DOHH2 (cell line): ENCODE measurements at regions not wholly inside any gene's neighbourhood (a gene's known extent, or its start where the extent isn't known, plus 50 kb on each side); places are given as distances from the start of the nearest gene placed in this dataset.

Experiments used
- H3F3A ChIP-seq: fragments of 200-600 bp; sonication (generic), shearing (Covaris generic); 2 replicates; pipeline ENCODE4 v1.6.0; 2016; ENCODE audit warnings: antibody characterized with exemption, mild to moderate bottlenecking; ENCODE audit not compliant: control insufficient read depth, insufficient read depth
- H3K27ac ChIP-seq: fragments of 200-600 bp; sonication (generic); 2 replicates; pipeline ENCODE4 v1.5.1; 2014; ENCODE audit warnings: low read depth, mild to moderate bottlenecking, low read length, moderate library complexity
- H3K27me3 ChIP-seq: fragments of 200-600 bp; sonication (generic); 2 replicates; pipeline ENCODE4 v1.6.1; 2014; ENCODE audit warnings: mild to moderate bottlenecking, low read length, mixed read lengths; ENCODE audit not compliant: control insufficient read depth
- H3K36me3 ChIP-seq: fragments of 200-600 bp; sonication (generic); 2 replicates; pipeline ENCODE4 v1.6.1; 2014; ENCODE audit warnings: mild to moderate bottlenecking, low read length, moderate library complexity, mixed read lengths; ENCODE audit not compliant: control insufficient read depth
- H3K4me1 ChIP-seq: fragments of 200-600 bp; sonication (generic); 2 replicates; pipeline ENCODE4 v1.6.1; 2014; ENCODE audit warnings: mild to moderate bottlenecking, low read length, mixed read lengths; ENCODE audit not compliant: control insufficient read depth
- H3K4me2 ChIP-seq: fragments of 200-600 bp; sonication (generic); 2 replicates; pipeline ENCODE4 v1.6.0; 2014; ENCODE audit warnings: mild to moderate bottlenecking, low read length, moderate library complexity
- H3K4me3 ChIP-seq: fragments of 200-600 bp; sonication (generic); 2 replicates; pipeline ENCODE4 v1.5.1; 2014; ENCODE audit warnings: mild to moderate bottlenecking, low read length, mixed read lengths
- H3K79me2 ChIP-seq: fragments of 200-600 bp; sonication (generic); 2 replicates; pipeline ENCODE4 v1.6.1; 2014; ENCODE audit warnings: mild to moderate bottlenecking, low read length, mixed read lengths; ENCODE audit not compliant: control insufficient read depth
- H3K9me2 ChIP-seq: fragments of 200-600 bp; sonication (generic); replicated peaks from 2 replicates; pipeline ENCODE4 v1.6.1; 2014; ENCODE audit warnings: mild to moderate bottlenecking, low read length, mixed read lengths; ENCODE audit not compliant: control insufficient read depth
- H3K9me3 ChIP-seq: fragments of 200-600 bp; sonication (generic); 2 replicates; pipeline ENCODE4 v1.6.1; 2014; ENCODE audit warnings: antibody characterized with exemption, low read length, mixed read lengths; ENCODE audit not compliant: control insufficient read depth, insufficient read depth
- H4K20me1 ChIP-seq: fragments of 200-600 bp; sonication (generic); 2 replicates; pipeline ENCODE4 v1.6.0; 2014; ENCODE audit warnings: low read depth, mild to moderate bottlenecking, antibody characterized with exemption, low read length, moderate library complexity; ENCODE audit not compliant: control insufficient read depth, insufficient read depth
- EZH2phosphoT487 ChIP-seq: fragments of 200-600 bp; sonication (generic); IDR thresholded peaks from 2 replicates; pipeline ENCODE4 v1.6.1; 2017; ENCODE audit warnings: borderline replicate concordance, mild to moderate bottlenecking, antibody characterized with exemption, low read length, moderate library complexity, mixed read lengths
- TF ChIP-seq, protein P1 (sequence below): fragments of 200-600 bp; sonication (generic); IDR thresholded peaks from one replicate; pipeline ENCODE4 v1.5.1; 2014; ENCODE audit warnings: antibody characterized with exemption, mild to moderate bottlenecking, low read depth, low read length; ENCODE audit not compliant: poor library complexity, severe bottlenecking

DNA sequence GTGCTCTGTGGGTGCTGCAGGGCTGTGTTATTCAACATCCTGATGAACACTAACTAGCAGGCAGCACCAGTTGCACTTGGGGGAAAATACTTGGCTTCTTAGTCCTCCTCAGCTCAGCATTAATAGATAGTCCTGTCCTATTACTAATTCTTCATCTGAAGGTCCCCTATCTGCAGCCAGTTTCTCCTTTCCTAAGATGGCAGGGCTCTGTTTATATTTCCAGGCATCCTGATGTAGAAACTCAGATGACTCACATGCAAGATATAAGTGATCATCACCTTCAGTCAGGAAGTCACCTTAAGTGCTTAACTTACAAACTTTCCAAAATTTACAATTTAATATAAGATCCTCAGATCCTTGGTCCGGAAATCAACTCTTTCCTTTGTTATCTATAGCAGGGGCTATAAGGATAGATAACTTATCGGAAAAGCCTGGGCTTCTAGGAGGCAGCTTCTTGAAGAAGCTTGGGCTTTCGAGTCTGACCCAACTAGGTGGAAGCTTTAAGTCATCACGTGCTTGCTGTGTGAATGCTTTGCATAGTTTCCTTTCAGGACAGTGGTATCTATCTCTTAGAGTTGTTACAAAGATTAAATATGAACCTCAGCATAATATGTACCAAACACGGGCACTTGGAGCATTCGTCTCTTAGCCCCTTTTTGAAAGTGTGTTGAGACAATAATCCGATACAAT lies 181.0 kb upstream of the GRIP1 start:
- 0 out of 2 replicates have a peak, but pooled peaks cover 3% of the 10 kb centered on the region for H3K27me3 ChIP-seq
- H3K4me2 ChIP-seq: peak overlapping the region; percentile 6
- H3K4me1 ChIP-seq: peaks cover 21% of the 10 kb centered on the region
- no peaks in the 10 kb centered on the region for H3K36me3 ChIP-seq
- no peaks in the 10 kb centered on the region for H3F3A ChIP-seq
- H3K4me3 ChIP-seq: no peak overlapping the region
- no peaks in the 10 kb centered on the region for H3K9me3 ChIP-seq
- no peaks in the 10 kb centered on the region for H3K9me2 ChIP-seq
- TF ChIP-seq, protein P1, sequence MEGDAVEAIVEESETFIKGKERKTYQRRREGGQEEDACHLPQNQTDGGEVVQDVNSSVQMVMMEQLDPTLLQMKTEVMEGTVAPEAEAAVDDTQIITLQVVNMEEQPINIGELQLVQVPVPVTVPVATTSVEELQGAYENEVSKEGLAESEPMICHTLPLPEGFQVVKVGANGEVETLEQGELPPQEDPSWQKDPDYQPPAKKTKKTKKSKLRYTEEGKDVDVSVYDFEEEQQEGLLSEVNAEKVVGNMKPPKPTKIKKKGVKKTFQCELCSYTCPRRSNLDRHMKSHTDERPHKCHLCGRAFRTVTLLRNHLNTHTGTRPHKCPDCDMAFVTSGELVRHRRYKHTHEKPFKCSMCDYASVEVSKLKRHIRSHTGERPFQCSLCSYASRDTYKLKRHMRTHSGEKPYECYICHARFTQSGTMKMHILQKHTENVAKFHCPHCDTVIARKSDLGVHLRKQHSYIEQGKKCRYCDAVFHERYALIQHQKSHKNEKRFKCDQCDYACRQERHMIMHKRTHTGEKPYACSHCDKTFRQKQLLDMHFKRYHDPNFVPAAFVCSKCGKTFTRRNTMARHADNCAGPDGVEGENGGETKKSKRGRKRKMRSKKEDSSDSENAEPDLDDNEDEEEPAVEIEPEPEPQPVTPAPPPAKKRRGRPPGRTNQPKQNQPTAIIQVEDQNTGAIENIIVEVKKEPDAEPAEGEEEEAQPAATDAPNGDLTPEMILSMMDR: no peak
- TF ChIP-seq EZH2phosphoT487: no peak
- peaks cover 4% of the 10 kb centered on the region; the same call in 1 of the 2 replicates for H3K79me2 ChIP-seq
- no peaks in the 10 kb centered on the region for H4K20me1 ChIP-seq
- H3K27ac ChIP-seq: no peak overlapping the region

DNA sequence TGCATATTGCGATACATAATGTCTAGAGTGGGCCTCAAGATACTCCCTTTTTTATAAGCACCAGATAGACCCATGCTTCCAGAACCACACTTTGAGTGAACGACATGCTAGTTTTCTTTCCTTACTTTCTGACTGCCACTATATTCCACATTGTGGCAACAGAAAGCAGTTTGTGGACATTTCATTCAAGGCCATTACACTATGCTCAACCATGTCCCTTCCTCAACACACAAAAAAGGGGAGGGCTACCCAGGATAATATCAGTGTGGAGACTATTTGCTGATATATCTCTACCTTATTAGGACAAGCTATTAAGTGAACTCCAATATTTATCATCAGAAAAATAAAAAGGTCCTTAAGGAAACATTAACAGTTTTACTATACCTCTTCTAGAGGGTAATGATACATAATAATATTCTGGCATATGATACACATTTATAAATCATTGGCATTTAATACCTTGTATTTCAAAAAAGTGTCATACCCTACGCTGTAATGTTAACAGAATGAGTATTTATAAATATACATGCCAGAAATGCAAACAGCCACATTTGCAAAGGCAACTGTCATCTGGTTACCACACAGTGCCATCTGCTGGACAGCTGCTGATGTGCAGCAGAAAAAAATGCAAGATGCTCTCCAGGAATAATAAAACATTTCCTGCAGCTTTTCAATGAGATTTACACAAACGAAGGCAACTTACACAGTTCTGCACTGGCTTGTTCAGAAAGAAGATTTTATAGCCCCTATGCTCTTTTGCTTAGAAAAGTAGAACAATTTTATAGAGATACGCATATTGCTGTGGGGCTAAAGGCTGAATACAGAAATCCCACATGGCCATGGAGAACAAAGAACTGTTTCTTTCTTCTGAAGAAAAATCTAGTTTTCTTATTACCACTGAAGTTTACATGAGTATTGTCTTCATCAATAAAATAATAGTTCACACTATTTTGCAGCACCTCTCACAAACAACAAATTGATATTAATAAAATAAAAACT lies 182.2 kb upstream of the GRIP1 start:
- TF ChIP-seq, protein P1: peak; percentile 96
- TF ChIP-seq EZH2phosphoT487: no peak
- Histone ChIP-seq H3K36me3 (no peaks in the 10 kb centered on the region), H3K4me1 (peaks cover 21% of the 10 kb centered on the region), H3F3A (no peaks in the 10 kb centered on the region), H3K27ac (no peak overlapping the region), H3K4me2 (0 out of 2 replicates have a peak overlapping the region, but pooled peaks have one; percentile 12), H3K79me2 (peaks cover 4% of the 10 kb centered on the region; the same call in 1 of the 2 replicates), H3K4me3 (no peak overlapping the region), H3K9me3 (no peaks in the 10 kb centered on the region), H3K27me3 (0 out of 2 replicates have a peak, but pooled peaks cover 3% of the 10 kb centered on the region), H4K20me1 (no peaks in the 10 kb centered on the region), H3K9me2 (no peaks in the 10 kb centered on the region)

DNA sequence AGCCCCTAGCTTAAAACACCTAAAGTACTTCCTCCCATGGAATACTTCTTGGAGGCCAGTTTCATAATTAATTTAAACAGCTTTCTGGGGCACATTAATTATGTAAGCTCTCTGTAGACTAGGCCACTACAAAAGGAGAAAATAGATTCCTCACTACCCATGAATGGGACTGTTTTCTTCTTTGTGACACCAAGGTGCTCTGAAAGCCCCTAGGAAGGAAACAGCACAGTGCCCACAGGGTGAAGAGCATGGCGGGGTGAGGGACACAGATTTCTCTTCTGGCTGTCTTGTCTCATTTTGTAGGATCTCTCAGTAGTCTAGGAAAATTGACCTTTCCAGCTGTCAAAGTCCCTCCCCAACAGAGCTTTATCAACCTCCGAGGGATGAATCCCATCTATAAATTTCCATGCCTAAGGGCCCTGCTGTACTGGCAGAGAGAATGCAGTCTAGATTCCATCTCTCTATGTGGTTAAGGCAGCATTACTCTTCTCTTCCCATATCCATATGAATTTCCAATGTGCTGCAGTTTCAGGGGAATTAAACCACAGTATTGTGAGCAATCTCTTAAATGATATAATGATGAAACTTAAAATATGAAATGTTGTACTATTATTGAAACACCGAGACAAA lies 183.6 kb upstream of the GRIP1 start:
- peaks cover 21% of the 10 kb centered on the region for H3K4me1 ChIP-seq
- no peaks in the 10 kb centered on the region for H4K20me1 ChIP-seq
- no peak overlapping the region for H3K4me2 ChIP-seq
- H3K4me3 ChIP-seq: no peak overlapping the region
- no peak overlapping the region for H3K27ac ChIP-seq
- TF ChIP-seq, protein P1: no peak
- TF ChIP-seq EZH2phosphoT487: no peak
- H3F3A ChIP-seq: no peaks in the 10 kb centered on the region
- H3K27me3 ChIP-seq: 0 out of 2 replicates have a peak, but pooled peaks cover 3% of the 10 kb centered on the region
- no peaks in the 10 kb centered on the region for H3K36me3 ChIP-seq
- H3K9me2 ChIP-seq: no peaks in the 10 kb centered on the region
- H3K79me2 ChIP-seq: peaks cover 4% of the 10 kb centered on the region; the same call in 1 of the 2 replicates
- H3K9me3 ChIP-seq: no peaks in the 10 kb centered on the region
